RKO (cell line): ENCODE measurements at regions not wholly inside any gene's neighbourhood (a gene's known extent, or its start where the extent isn't known, plus 50 kb on each side); places are given as distances from the start of the nearest gene placed in this dataset.
"Not testable (repeated sequence)": the region's sequence is repeated elsewhere in the genome, so short reads cannot be mapped to it uniquely, and the experiment has no call there.

ENCODE experiments used
- DNase-seq: peaks from one replicate; pipeline ENCODE4 v3.0.0-alpha.2; 2016; ENCODE audit warnings: low spot score

- no peak for DNase-seq
Observed at GRCh38 chr10:7069706-7070105, 341.1 kb downstream of the SFMBT2 start.

- no peak for DNase-seq
Observed at GRCh38 chr10:7056216-7056615, 354.6 kb downstream of the SFMBT2 start.

GRCh38 chr10:7054915-7055314 lies 355.9 kb downstream of the SFMBT2 start:
- DNase-seq, result peak; percentile 47

- no peak for DNase-seq
Observed at GRCh38 chr10:7053195-7053594, 357.6 kb downstream of the SFMBT2 start.

GRCh38 chr10:7050024-7050423 lies 360.8 kb downstream of the SFMBT2 start:
- not testable (repeated sequence) for DNase-seq

- no peak for DNase-seq
Observed at GRCh38 chr10:7048061-7048460, 362.8 kb downstream of the SFMBT2 start.

- no peak for DNase-seq
Observed at GRCh38 chr10:7046615-7047014, 364.2 kb downstream of the SFMBT2 start.

- DNase-seq, result no peak
Observed at GRCh38 chr10:7045891-7046599, 364.8 kb downstream of the SFMBT2 start.

GRCh38 chr10:7043055-7043653 lies 367.7 kb downstream of the SFMBT2 start:
- no peak for DNase-seq

- DNase-seq, result no peak
Observed at GRCh38 chr10:7042419-7043054, 368.3 kb downstream of the SFMBT2 start.

- DNase-seq, result no peak
Observed at GRCh38 chr10:7042000-7042399, 368.8 kb downstream of the SFMBT2 start.

- DNase-seq, result no peak
Observed at GRCh38 chr10:7040681-7041080, 370.2 kb downstream of the SFMBT2 start.

- DNase-seq, result no peak
Observed at GRCh38 chr10:7039859-7040258, 371.0 kb downstream of the SFMBT2 start.

- DNase-seq, result no peak
Observed at GRCh38 chr10:7038416-7038815, 372.4 kb downstream of the SFMBT2 start.

- DNase-seq, result not testable (repeated sequence)
Observed at GRCh38 chr10:7037434-7037833, 373.4 kb downstream of the SFMBT2 start.

- DNase-seq, result no peak
Observed at GRCh38 chr10:7036951-7037350, 373.9 kb downstream of the SFMBT2 start.

GRCh38 chr10:7035126-7035761 lies 375.6 kb downstream of the SFMBT2 start:
- DNase-seq, result no peak

- no peak for DNase-seq
Observed at GRCh38 chr10:7033031-7033430, 377.8 kb downstream of the SFMBT2 start.

- no peak for DNase-seq
Observed at GRCh38 chr10:7030134-7030855, 380.5 kb downstream of the SFMBT2 start.

GRCh38 chr10:7029672-7030071 lies 381.2 kb downstream of the SFMBT2 start:
- DNase-seq, result no peak

GRCh38 chr10:7028809-7029166 lies 382.0 kb downstream of the SFMBT2 start:
- DNase-seq, result no peak
